HUES64 (cell line): ENCODE measurements at regions not wholly inside any gene's neighbourhood (a gene's known extent, or its start where the extent isn't known, plus 50 kb on each side); places are given as distances from the start of the nearest gene placed in this dataset.

Experiments
- H3K27ac ChIP-seq: 2 replicates; pipeline ENCODE4 v1.7.0; 2013; ENCODE audit warnings: low read depth, low read length, inconsistent platforms
- H3K27me3 ChIP-seq: 2 replicates; pipeline ENCODE4 v1.6.1; 2013; ENCODE audit warnings: mild to moderate bottlenecking, low read length; ENCODE audit not compliant: insufficient read depth
- H3K36me3 ChIP-seq: 2 replicates; pipeline ENCODE4 v1.6.1; 2013; ENCODE audit warnings: mild to moderate bottlenecking, low read length; ENCODE audit not compliant: insufficient read depth
- H3K4me1 ChIP-seq: 2 replicates; pipeline ENCODE4 v1.6.1; 2013; ENCODE audit warnings: mild to moderate bottlenecking, low read length, moderate library complexity; ENCODE audit not compliant: insufficient read depth
- H3K4me3 ChIP-seq: 2 replicates; pipeline ENCODE4 v1.5.1; 2013; ENCODE audit warnings: mild to moderate bottlenecking, low read length, moderate library complexity
- H3K9ac ChIP-seq: 2 replicates; pipeline ENCODE4 v1.6.1; 2013; ENCODE audit warnings: mild to moderate bottlenecking, low read depth, low read length
- H3K9me3 ChIP-seq: 2 replicates; pipeline ENCODE4 v1.6.1; 2013; ENCODE audit warnings: low read depth, low read length; ENCODE audit not compliant: insufficient read depth
- WGBS: fragments of 150-250, 120-280 bp; methylation state at CpG from one replicate; pipeline ENCODE4 v1.1.7; 2013; ENCODE audit warnings: missing lambda C conversion rate; 5-methylcytosine and 5-hydroxymethylcytosine counted together

DNA sequence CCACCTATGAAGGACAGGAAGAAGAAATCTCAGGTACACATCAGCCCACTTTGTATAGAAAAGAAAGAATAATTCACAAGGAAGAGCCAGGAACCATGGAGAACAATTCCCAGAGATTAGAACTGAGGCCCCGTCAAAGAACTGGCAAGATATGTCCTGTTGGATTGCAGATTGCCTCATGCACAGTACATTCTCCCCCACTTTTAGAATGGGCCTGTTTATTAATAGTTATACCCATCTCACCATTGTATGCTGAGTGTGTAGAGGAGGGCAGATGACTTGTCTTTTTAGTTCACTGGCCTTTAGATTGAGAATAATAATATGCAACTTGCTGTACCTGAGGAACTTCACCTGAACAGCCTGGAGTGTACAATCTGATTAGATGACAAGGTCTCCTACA is 315.6 kb upstream of the HAND2 start:
- Histone ChIP-seq H3K9me3 (peaks cover 8% of the 10 kb centered on the region), H3K9ac (no peak overlapping the region), H3K27ac (no peak overlapping the region), H3K4me3 (no peak overlapping the region), H3K4me1 (no peaks in the 10 kb centered on the region), H3K27me3 (no peaks in the 10 kb centered on the region), H3K36me3 (no peaks in the 10 kb centered on the region)
- 91% methylated on average over 1 of the region's 1 CpG for WGBS

DNA sequence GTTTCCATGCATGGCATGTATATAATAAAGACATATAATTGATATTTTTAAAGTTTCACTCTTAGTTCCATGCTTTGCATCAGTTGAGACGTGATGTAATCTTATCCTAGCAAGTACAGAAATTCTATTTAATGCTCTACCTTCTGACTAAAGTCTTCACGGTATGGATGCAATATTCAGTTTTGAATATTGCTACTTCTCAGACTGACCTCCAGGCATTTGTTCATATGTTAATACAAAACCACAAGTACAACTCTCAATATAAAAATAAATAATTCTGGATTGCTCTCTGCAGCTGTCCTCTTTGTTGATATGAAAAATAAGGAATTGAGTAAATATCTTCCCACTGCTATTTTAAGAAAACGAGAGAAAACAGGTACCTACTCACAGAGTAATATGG is 309.8 kb upstream of the HAND2 start:
- Histone ChIP-seq H3K4me1 (peaks cover 14% of the 10 kb centered on the region; the same call in 1 of the 2 replicates), H3K4me3 (no peak overlapping the region), H3K27ac (no peak overlapping the region), H3K9ac (no peak overlapping the region), H3K9me3 (peaks cover 8% of the 10 kb centered on the region), H3K36me3 (no peaks in the 10 kb centered on the region), H3K27me3 (no peaks in the 10 kb centered on the region)
- WGBS = 94% methylated on average over 2 of the region's 3 CpGs

- WGBS = 82% methylated on average over 2 of the region's 3 CpGs
- Histone ChIP-seq H3K4me3 (no peak overlapping the region), H3K36me3 (no peaks in the 10 kb centered on the region), H3K9me3 (peaks cover 7% of the 10 kb centered on the region), H3K9ac (no peak overlapping the region), H3K27ac (no peak overlapping the region), H3K4me1 (peaks cover 14% of the 10 kb centered on the region; the same call in 1 of the 2 replicates), H3K27me3 (no peaks in the 10 kb centered on the region)
These were observed 307.5 kb upstream of the HAND2 start for GRCh38 chr4:173837517-173837916.

DNA sequence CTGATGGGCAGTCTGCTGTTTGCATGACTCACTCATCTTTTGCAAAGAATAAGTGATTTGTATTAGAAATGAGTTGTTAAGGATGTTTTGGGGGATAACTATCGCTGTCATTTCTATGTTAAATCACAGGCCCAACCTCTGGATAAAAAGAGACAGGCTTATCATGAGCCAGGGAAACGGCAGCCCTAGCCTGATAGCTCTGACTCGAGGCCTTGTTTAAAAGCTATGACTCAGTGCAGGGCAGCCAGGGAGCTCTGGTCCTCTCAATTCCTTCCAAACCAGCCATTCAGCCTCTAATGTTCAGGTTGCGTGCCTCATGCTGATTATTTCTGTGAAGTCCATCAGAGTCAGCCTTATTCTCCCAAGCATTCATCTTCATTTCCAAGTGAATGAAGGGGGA is 305.9 kb upstream of the HAND2 start:
- Histone ChIP-seq H3K9ac (no peak overlapping the region), H3K4me1 (peaks cover 14% of the 10 kb centered on the region; the same call in 1 of the 2 replicates), H3K9me3 (no peaks in the 10 kb centered on the region), H3K27me3 (no peaks in the 10 kb centered on the region), H3K4me3 (no peak overlapping the region), H3K27ac (no peak overlapping the region), H3K36me3 (no peaks in the 10 kb centered on the region)
- 53% methylated on average over 4 of the region's 4 CpGs for WGBS

DNA sequence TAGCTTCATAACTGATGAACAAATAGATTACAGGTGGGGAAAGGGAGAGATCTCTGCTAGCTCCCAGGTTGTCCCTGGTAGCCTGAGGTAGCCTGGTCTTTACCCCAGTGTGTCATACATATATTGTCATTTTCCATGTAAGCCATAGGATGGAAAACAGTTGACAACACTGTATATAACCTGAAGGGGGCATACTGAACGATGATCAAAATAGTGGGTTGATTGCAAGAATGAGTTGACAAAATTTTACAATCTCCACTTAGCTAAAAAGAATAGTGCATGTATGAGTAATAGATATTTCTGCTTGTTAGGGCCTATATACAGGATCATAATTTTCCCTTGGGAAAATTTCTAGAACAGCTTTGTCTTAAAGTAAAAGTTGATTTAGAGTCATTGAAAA is 304.1 kb upstream of the HAND2 start:
- H3K9ac ChIP-seq = no peak overlapping the region
- no peak overlapping the region for H3K27ac ChIP-seq
- H3K27me3 ChIP-seq = no peaks in the 10 kb centered on the region
- no peaks in the 10 kb centered on the region for H3K36me3 ChIP-seq
- 75% methylated on average over 1 of the region's 1 CpG for WGBS
- no peaks in the 10 kb centered on the region for H3K9me3 ChIP-seq
- H3K4me3 ChIP-seq = no peak overlapping the region
- peaks cover 14% of the 10 kb centered on the region; the same call in 1 of the 2 replicates for H3K4me1 ChIP-seq

- 97% methylated on average over 4 of the region's 4 CpGs for WGBS
- Histone ChIP-seq H3K36me3 (no peaks in the 10 kb centered on the region), H3K27ac (no peak overlapping the region), H3K9ac (no peak overlapping the region), H3K9me3 (no peaks in the 10 kb centered on the region), H3K27me3 (no peaks in the 10 kb centered on the region), H3K4me1 (no peaks in the 10 kb centered on the region), H3K4me3 (no peak overlapping the region)
These were observed 299.5 kb upstream of the HAND2 start for GRCh38 chr4:173829565-173829964.

GRCh38 chr4:173827707-173828106 is 297.7 kb upstream of the HAND2 start:
- no peaks in the 10 kb centered on the region for H3K27me3 ChIP-seq
- no peak overlapping the region for H3K4me3 ChIP-seq
- H3K36me3 ChIP-seq = no peaks in the 10 kb centered on the region
- H3K9ac ChIP-seq = no peak overlapping the region
- H3K27ac ChIP-seq = no peak overlapping the region
- 62% methylated on average over 2 of the region's 2 CpGs for WGBS
- H3K4me1 ChIP-seq = no peaks in the 10 kb centered on the region
- H3K9me3 ChIP-seq = no peaks in the 10 kb centered on the region

GRCh38 chr4:173821876-173822275 is 291.8 kb upstream of the HAND2 start:
- Histone ChIP-seq H3K36me3 (no peaks in the 10 kb centered on the region), H3K4me3 (no peak overlapping the region), H3K4me1 (no peaks in the 10 kb centered on the region), H3K27ac (no peak overlapping the region), H3K9me3 (no peaks in the 10 kb centered on the region), H3K9ac (no peak overlapping the region), H3K27me3 (no peaks in the 10 kb centered on the region)
- 94% methylated on average over 3 of the region's 3 CpGs for WGBS

DNA sequence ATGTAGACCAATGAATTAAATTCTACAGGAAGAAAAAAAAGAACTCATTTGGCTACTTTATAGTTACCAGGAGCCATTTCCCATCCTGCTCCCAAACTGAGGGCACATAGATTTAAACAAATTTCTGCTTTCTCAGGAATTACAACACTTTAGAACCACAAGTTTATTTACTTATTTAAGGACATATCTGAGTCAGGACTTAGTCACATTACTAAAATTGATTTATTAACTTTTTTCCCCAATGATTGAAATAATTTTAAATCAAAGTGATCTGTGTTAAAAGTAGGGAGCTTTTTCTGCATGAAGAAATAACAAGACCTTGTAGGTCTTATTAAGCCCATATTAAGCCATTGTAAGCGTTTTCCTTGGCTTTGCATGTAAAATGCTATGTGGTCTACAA is 291.0 kb upstream of the HAND2 start:
- Histone ChIP-seq H3K27me3 (no peaks in the 10 kb centered on the region), H3K9me3 (no peaks in the 10 kb centered on the region), H3K4me1 (no peaks in the 10 kb centered on the region), H3K9ac (no peak overlapping the region), H3K36me3 (no peaks in the 10 kb centered on the region), H3K4me3 (no peak overlapping the region), H3K27ac (no peak overlapping the region)
- WGBS = 100% methylated on average over 1 of the region's 1 CpG

- H3K4me3 ChIP-seq = no peak overlapping the region
- 92% methylated on average over 2 of the region's 2 CpGs for WGBS
These were observed 277.3 kb upstream of the HAND2 start for GRCh38 chr4:173807347-173807746.

DNA sequence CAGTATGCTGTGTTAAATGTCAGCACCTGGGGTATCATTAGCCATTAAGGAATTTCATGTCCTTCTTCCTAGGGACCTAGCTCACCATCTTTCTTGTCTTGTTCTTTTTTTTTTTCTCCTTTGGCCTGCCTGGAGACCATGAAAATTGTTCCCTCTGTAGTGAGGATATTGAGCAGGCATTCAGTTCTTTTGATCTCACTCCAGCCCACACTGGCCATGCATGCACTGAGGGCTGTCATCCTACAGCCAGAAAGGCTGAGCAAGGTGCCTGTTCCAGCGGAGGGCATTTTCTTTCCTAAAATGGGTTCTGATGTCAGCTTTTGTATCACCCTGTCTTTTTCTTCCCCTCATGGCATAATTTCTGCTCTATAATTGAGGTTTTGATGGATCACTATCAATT is 275.9 kb upstream of the HAND2 start:
- WGBS = 91% methylated on average over 1 of the region's 1 CpG
- Histone ChIP-seq H3K36me3 (no peaks in the 10 kb centered on the region), H3K4me3 (no peak overlapping the region), H3K27ac (no peak overlapping the region), H3K9ac (no peak overlapping the region), H3K27me3 (no peaks in the 10 kb centered on the region), H3K9me3 (no peaks in the 10 kb centered on the region), H3K4me1 (peaks cover 11% of the 10 kb centered on the region)

More at GRCh38 chr4:173807347-173807746, 277.3 kb upstream of the HAND2 start:
- H3K9ac ChIP-seq = no peak overlapping the region
- no peaks in the 10 kb centered on the region for H3K4me1 ChIP-seq
- no peak overlapping the region for H3K27ac ChIP-seq
- H3K36me3 ChIP-seq = no peaks in the 10 kb centered on the region
- H3K27me3 ChIP-seq = no peaks in the 10 kb centered on the region
- no peaks in the 10 kb centered on the region for H3K9me3 ChIP-seq

- Histone ChIP-seq H3K9ac (no peak overlapping the region), H3K27me3 (no peaks in the 10 kb centered on the region), H3K9me3 (no peaks in the 10 kb centered on the region), H3K27ac (no peak overlapping the region), H3K36me3 (no peaks in the 10 kb centered on the region), H3K4me3 (no peak overlapping the region), H3K4me1 (peaks cover 11% of the 10 kb centered on the region)
These were observed 272.6 kb upstream of the HAND2 start for GRCh38 chr4:173802662-173803022.
